ENCODE measurements at regions not wholly inside any gene's neighbourhood (a gene's known extent, or its start where the extent isn't known, plus 50 kb on each side); places are given as distances from the start of the nearest gene placed in this dataset.
A peak's percentile ranks its signal among the peaks of the same experiment; 100 is the strongest.

DNA sequence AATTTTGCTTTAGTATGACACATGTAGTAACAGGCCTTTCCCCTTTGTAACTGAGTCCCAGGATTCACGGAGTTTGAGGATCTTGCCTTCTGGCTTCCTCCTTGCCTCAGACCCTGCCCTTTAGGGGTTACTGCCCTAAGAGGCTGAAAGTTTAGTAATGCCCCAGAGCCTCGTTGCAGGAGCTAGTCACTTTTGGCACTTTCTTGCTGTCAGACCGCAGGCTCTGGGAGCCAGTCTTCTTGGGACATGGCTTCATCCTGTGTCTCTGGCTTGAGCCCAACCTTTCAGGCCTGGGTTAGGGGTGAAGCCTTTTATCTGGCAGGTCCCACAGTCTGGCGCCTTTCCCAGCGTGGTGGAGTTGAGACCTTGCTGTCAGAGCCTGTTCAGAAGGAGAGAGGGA lies 185.6 kb upstream of the DMRT1 start:
- DNase-seq = no peak
- Histone ChIP-seq H3K27me3 (ENCODE audit: control insufficient read depth, insufficient read depth, low read length) (no peaks in the 10 kb centered on the region), H3K9ac (ENCODE audit: low read depth, low read length) (no peak overlapping the region), H2AK5ac (ENCODE audit: low read depth, low read length) (no peak overlapping the region), H4K5ac (ENCODE audit: low read depth, low read length) (no peak overlapping the region), H3K36me3 (ENCODE audit: control insufficient read depth, insufficient read depth, low read length) (no peaks in the 10 kb centered on the region), H2BK5ac (ENCODE audit: low read depth, low read length, poor library complexity, severe bottlenecking) (no peak overlapping the region), H3K18ac (ENCODE audit: low read depth, low read length) (0 out of 2 replicates have a peak overlapping the region, but pooled peaks have one; percentile 29), H3K4ac (ENCODE audit: low read depth, low read length) (no peak overlapping the region), H2BK120ac (ENCODE audit: low read depth, low read length) (peak overlapping the region; percentile 21; the same call in 1 of the 2 replicates), H3K56ac (ENCODE audit: extremely low read depth, insufficient read depth, low read length) (no peak overlapping the region), H2AK9ac (replicated peaks; ENCODE audit: low read depth, low read length, poor library complexity) (no peak overlapping the region), H3K4me2 (ENCODE audit: low read depth, low read length) (no peak overlapping the region), H3K14ac (replicated peaks; ENCODE audit: low read depth, low read length) (no peak overlapping the region), H2BK20ac (ENCODE audit: low read depth, low read length) (no peak overlapping the region), H4K8ac (ENCODE audit: low read depth in 2 of 2, low read length in 2 of 2) (no peak overlapping the region), H4K20me1 (ENCODE audit: insufficient read depth, low read length) (no peaks in the 10 kb centered on the region), H2BK15ac (ENCODE audit: low read depth, low read length) (no peak overlapping the region), H3K4me3 (ENCODE audit: insufficient read depth, low read depth, low read length) (no peak overlapping the region), H3K4me1 (ENCODE audit: control insufficient read depth, insufficient read depth, low read length) (peaks cover 2% of the 10 kb centered on the region; the same call in 1 of the 2 replicates), H3K9me1 (ENCODE audit: insufficient read depth, low read length) (no peaks in the 10 kb centered on the region), H3K9me3 (ENCODE audit: control insufficient read depth, insufficient read depth, low read length) (no peaks in the 10 kb centered on the region), H3K79me1 (ENCODE audit: low read depth in 1 of 2, low read length in 2 of 2) (no peaks in the 10 kb centered on the region), H3K23ac (ENCODE audit: low read depth, low read length) (no peak overlapping the region), H3K27ac (ENCODE audit: insufficient read depth, low read length) (no peak overlapping the region), H2AFZ (replicated peaks; ENCODE audit: low read length, poor library complexity) (peak overlapping the region; percentile 39), H4K91ac (ENCODE audit: insufficient read depth, low read depth, low read length) (no peak overlapping the region)
- 18% methylated on average over 3 of the region's 5 CpGs; no CpG with 5 or more reads in 1 of the 2 experiments for WGBS, 2 experiments (ENCODE audit: extremely low coverage in 2 of 2, insufficient read length in 1 of 2)
- dilution Hi-C loops (cut with HindIII; ENCODE audit: low sequenced_read_pairs, unreplicated experiment) = no loop called here
- ChIA-PET CTCF (no interaction called here), POLR2A (ENCODE audit: unreplicated experiment) (no interaction called here)
- no TSS peak for BruUV-seq (replicated peaks)
- no peak; the same call in 1 of the 2 replicates for ATAC-seq (ENCODE audit: low read depth)
- intact Hi-C loops (cut with micrococcal nuclease) = no loop called here
- in situ Hi-C loops (cut with MboI; ENCODE audit: low sequenced_read_pairs) = no loop called here
- TF ChIP-seq, protein P1, sequence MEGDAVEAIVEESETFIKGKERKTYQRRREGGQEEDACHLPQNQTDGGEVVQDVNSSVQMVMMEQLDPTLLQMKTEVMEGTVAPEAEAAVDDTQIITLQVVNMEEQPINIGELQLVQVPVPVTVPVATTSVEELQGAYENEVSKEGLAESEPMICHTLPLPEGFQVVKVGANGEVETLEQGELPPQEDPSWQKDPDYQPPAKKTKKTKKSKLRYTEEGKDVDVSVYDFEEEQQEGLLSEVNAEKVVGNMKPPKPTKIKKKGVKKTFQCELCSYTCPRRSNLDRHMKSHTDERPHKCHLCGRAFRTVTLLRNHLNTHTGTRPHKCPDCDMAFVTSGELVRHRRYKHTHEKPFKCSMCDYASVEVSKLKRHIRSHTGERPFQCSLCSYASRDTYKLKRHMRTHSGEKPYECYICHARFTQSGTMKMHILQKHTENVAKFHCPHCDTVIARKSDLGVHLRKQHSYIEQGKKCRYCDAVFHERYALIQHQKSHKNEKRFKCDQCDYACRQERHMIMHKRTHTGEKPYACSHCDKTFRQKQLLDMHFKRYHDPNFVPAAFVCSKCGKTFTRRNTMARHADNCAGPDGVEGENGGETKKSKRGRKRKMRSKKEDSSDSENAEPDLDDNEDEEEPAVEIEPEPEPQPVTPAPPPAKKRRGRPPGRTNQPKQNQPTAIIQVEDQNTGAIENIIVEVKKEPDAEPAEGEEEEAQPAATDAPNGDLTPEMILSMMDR (conservative IDR thresholded peaks at IDR 0.05; ENCODE audit: low read depth, low read length) = no peak
- TF ChIP-seq, protein P2, sequence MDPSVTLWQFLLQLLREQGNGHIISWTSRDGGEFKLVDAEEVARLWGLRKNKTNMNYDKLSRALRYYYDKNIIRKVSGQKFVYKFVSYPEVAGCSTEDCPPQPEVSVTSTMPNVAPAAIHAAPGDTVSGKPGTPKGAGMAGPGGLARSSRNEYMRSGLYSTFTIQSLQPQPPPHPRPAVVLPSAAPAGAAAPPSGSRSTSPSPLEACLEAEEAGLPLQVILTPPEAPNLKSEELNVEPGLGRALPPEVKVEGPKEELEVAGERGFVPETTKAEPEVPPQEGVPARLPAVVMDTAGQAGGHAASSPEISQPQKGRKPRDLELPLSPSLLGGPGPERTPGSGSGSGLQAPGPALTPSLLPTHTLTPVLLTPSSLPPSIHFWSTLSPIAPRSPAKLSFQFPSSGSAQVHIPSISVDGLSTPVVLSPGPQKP (IDR thresholded peaks at IDR 0.05; ENCODE audit: borderline replicate concordance, low read depth, low read length) = no peak
- TF ChIP-seq NFE2L2 (IDR thresholded peaks at IDR 0.05; ENCODE audit: low read depth, low read length) (no peak), MAZ (IDR thresholded peaks at IDR 0.05; ENCODE audit: borderline replicate concordance, low read depth, low read length) (no peak), POLR2A (IDR thresholded peaks at IDR 0.05; ENCODE audit: low read depth, low read length) (no peak), RFX5 (IDR thresholded peaks at IDR 0.05; ENCODE audit: low read depth, low read length) (no peak), SMC3 (IDR thresholded peaks at IDR 0.05; ENCODE audit: low read depth, low read length) (no peak)

All from IMR-90 (cell line).